Neuronal stem cell (in vitro differentiated cells): ENCODE measurements at regions not wholly inside any gene's neighbourhood (a gene's known extent, or its start where the extent isn't known, plus 50 kb on each side); places are given as distances from the start of the nearest gene placed in this dataset.

Experiments used
- DNase-seq: peaks from one replicate; pipeline ENCODE4 v3.0.0-alpha.2; 2013; ENCODE audit warnings: low spot score
- H2AFZ ChIP-seq: one replicate; pipeline ENCODE4 v1.6.1; 2013; ENCODE audit warnings: mild to moderate bottlenecking, low read length, inconsistent platforms
- H2AK5ac ChIP-seq: 2 replicates; pipeline ENCODE4 v1.6.1; 2013; ENCODE audit warnings: low read depth, mild to moderate bottlenecking, inconsistent platforms, low read length, moderate library complexity, mixed read lengths
- H2BK120ac ChIP-seq: 2 replicates; pipeline ENCODE4 v1.6.1; 2013; ENCODE audit warnings: low read depth, mild to moderate bottlenecking, inconsistent platforms, low read length, moderate library complexity, mixed read lengths
- H2BK12ac ChIP-seq: one replicate; pipeline ENCODE4 v1.6.1; 2013; ENCODE audit warnings: low read length, inconsistent platforms
- H2BK15ac ChIP-seq: 2 replicates; pipeline ENCODE4 v1.6.1; 2013; ENCODE audit warnings: mild to moderate bottlenecking, low read length, inconsistent platforms, mixed read lengths
- H2BK5ac ChIP-seq: one replicate; pipeline ENCODE4 v1.6.1; 2013; ENCODE audit warnings: inconsistent platforms, mild to moderate bottlenecking, low read length, moderate library complexity
- H3K14ac ChIP-seq: one replicate; pipeline ENCODE4 v1.6.1; 2013; ENCODE audit warnings: low read length, inconsistent platforms
- H3K18ac ChIP-seq: 2 replicates; pipeline ENCODE4 v1.6.1; 2013; ENCODE audit warnings: low read length, inconsistent platforms
- H3K23ac ChIP-seq: 2 replicates; pipeline ENCODE4 v1.6.1; 2013; ENCODE audit warnings: low read depth, mild to moderate bottlenecking, mixed read lengths, low read length, inconsistent platforms; ENCODE audit not compliant: poor library complexity
- H3K27ac ChIP-seq: replicated peaks from 3 replicates; pipeline ENCODE4 v1.5.1; 2013; ENCODE audit warnings: low read length, inconsistent platforms
- H3K27me3 ChIP-seq, 3 experiments: 2 replicates each; pipeline ENCODE4 v1.6.1; 2013; ENCODE audit warnings: low read length in 3 of 3, mild to moderate bottlenecking in 2 of 3, inconsistent platforms in 1 of 3, low read depth in 1 of 3, mixed read lengths in 1 of 3, moderate library complexity in 1 of 3; ENCODE audit not compliant: control insufficient read depth in 3 of 3, insufficient read depth in 3 of 3
- H3K36me3 ChIP-seq, 2 donors: replicated peaks in 1 of 2; 2 replicates each; pipeline ENCODE4 v1.6.1; 2013; ENCODE audit warnings: low read length in 2 of 2; ENCODE audit not compliant: control insufficient read depth in 2 of 2, insufficient read depth in 2 of 2
- H3K4ac ChIP-seq: 2 replicates; pipeline ENCODE4 v1.6.1; 2013; ENCODE audit warnings: inconsistent platforms, mild to moderate bottlenecking, low read length, moderate library complexity
- H3K4me1 ChIP-seq, 2 donors: 1 replicate in 1 of 2; 2 replicates in 1 of 2; pipeline ENCODE4 v1.6.1; 2013; ENCODE audit warnings: low read length in 2 of 2, low read depth in 1 of 2; ENCODE audit not compliant: control insufficient read depth in 2 of 2, insufficient read depth in 1 of 2
- H3K4me2 ChIP-seq: one replicate; pipeline ENCODE4 v1.6.1; 2013; ENCODE audit warnings: mild to moderate bottlenecking, low read length, inconsistent platforms; ENCODE audit not compliant: insufficient read depth, poor library complexity, severe bottlenecking
- H3K4me3 ChIP-seq, 2 donors: 2 replicates each; pipeline ENCODE4 v1.5.1; 2013; ENCODE audit warnings: low read length in 2 of 2, mild to moderate bottlenecking in 2 of 2, inconsistent platforms in 1 of 2, moderate library complexity in 1 of 2
- H3K79me1 ChIP-seq: one replicate; pipeline ENCODE4 v1.6.1; 2013; ENCODE audit warnings: low read depth, mild to moderate bottlenecking, inconsistent platforms, low read length, moderate library complexity
- H3K9ac ChIP-seq: one replicate; pipeline ENCODE4 v1.6.1; 2013; ENCODE audit warnings: mild to moderate bottlenecking, low read depth, low read length, inconsistent platforms; ENCODE audit not compliant: poor library complexity
- H3K9me3 ChIP-seq, 2 donors: replicated peaks in 1 of 2; 2 replicates each; pipeline versions ENCODE3 to v1.6.1; 2013; ENCODE audit warnings: low read length in 2 of 2, mild to moderate bottlenecking in 2 of 2, inconsistent platforms in 1 of 2, low read depth in 1 of 2, mixed read lengths in 1 of 2, moderate library complexity in 1 of 2; ENCODE audit not compliant: control insufficient read depth in 2 of 2, insufficient read depth in 1 of 2
- H4K8ac ChIP-seq: one replicate; pipeline ENCODE4 v1.6.1; 2013; ENCODE audit warnings: low read depth, mild to moderate bottlenecking, inconsistent platforms, low read length, moderate library complexity
- H4K91ac ChIP-seq: one replicate; pipeline ENCODE4 v1.6.1; 2013; ENCODE audit warnings: low read length, low read depth, mild to moderate bottlenecking, inconsistent platforms; ENCODE audit not compliant: poor library complexity
- WGBS, 2 donors: extraction: QIAGEN DNeasy Blood & Tissue Kit; methylation state at CpG; one replicate each; pipeline ENCODE4 v1.1.7; 2013; ENCODE audit warnings: missing lambda C conversion rate in 2 of 2, mixed read lengths in 1 of 2; ENCODE audit not compliant: insufficient read length in 2 of 2, insufficient replicate concordance in 1 of 2; ENCODE audit errors: extremely low coverage in 2 of 2; 5-methylcytosine and 5-hydroxymethylcytosine counted together

- H2BK12ac ChIP-seq: no peak overlapping the region
- H3K79me1 ChIP-seq: no peaks in the 10 kb centered on the region
- no peak overlapping the region for H3K4me3 ChIP-seq
- no peak overlapping the region for H3K4ac ChIP-seq
- no peak overlapping the region for H2BK15ac ChIP-seq
- H3K18ac ChIP-seq: no peak overlapping the region
- H3K14ac ChIP-seq: no peak overlapping the region
- no peak overlapping the region for H2BK5ac ChIP-seq
- H4K91ac ChIP-seq: no peak overlapping the region
- peaks cover 0 to 6% (median 0%) of the 10 kb centered on the region in 3 experiments for H3K27me3 ChIP-seq
- no peaks in the 10 kb centered on the region for H3K36me3 ChIP-seq
- peaks cover 0 to 8% of the 10 kb centered on the region in 2 donors for H3K9me3 ChIP-seq
- no peak overlapping the region for H2AK5ac ChIP-seq
- H4K8ac ChIP-seq: no peak overlapping the region
- H2BK120ac ChIP-seq: no peak overlapping the region
- no peak for DNase-seq
- no peak overlapping the region for H3K4me2 ChIP-seq
- no CpG with 5 or more reads among the region's 7 CpGs for WGBS, 2 donors
- no peak overlapping the region for H3K9ac ChIP-seq
- H3K4me1 ChIP-seq: peaks cover 6 to 9% of the 10 kb centered on the region in 2 donors
- no peak overlapping the region for H3K27ac ChIP-seq
- H2AFZ ChIP-seq: no peak overlapping the region
- H3K23ac ChIP-seq: no peak overlapping the region
Measured at GRCh38 chr2:37871456-37872191, 53.5 kb upstream of the RMDN2 start.

- no peaks in the 10 kb centered on the region for H3K79me1 ChIP-seq
- peaks cover 0 to 8% of the 10 kb centered on the region in 2 donors for H3K9me3 ChIP-seq
- no peak overlapping the region for H3K18ac ChIP-seq
- H3K4me1 ChIP-seq: peaks cover 5 to 7% of the 10 kb centered on the region in 2 donors
- H2AFZ ChIP-seq: no peak overlapping the region
- no peak for DNase-seq
- no peak overlapping the region for H2BK120ac ChIP-seq
- H2AK5ac ChIP-seq: no peak overlapping the region
- H3K36me3 ChIP-seq: no peaks in the 10 kb centered on the region
- H2BK5ac ChIP-seq: no peak overlapping the region
- no peak overlapping the region for H3K4me3 ChIP-seq
- no peak overlapping the region for H2BK12ac ChIP-seq
- H2BK15ac ChIP-seq: no peak overlapping the region
- H3K27me3 ChIP-seq: peaks cover 0 to 4% (median 0%) of the 10 kb centered on the region in 3 experiments
- H3K4ac ChIP-seq: no peak overlapping the region
- no peak overlapping the region for H4K91ac ChIP-seq
- no peak overlapping the region for H3K14ac ChIP-seq
- H3K4me2 ChIP-seq: no peak overlapping the region
- H4K8ac ChIP-seq: no peak overlapping the region
- H3K27ac ChIP-seq: no peak overlapping the region
- H3K23ac ChIP-seq: no peak overlapping the region
- WGBS, 2 donors: no CpG with 5 or more reads among the region's 5 CpGs
- no peak overlapping the region for H3K9ac ChIP-seq
Measured at GRCh38 chr2:37872192-37872750, 52.8 kb upstream of the RMDN2 start.

GRCh38 chr2:37873229-37873628, 51.9 kb upstream of the RMDN2 start:
- Histone ChIP-seq H3K4me2 (no peak overlapping the region), H2BK120ac (no peak overlapping the region), H2AK5ac (no peak overlapping the region), H3K14ac (no peak overlapping the region), H2BK15ac (no peak overlapping the region), H3K79me1 (no peaks in the 10 kb centered on the region), H3K4me3 (no peak overlapping the region), H3K18ac (no peak overlapping the region), H3K27me3 (peaks cover 0 to 4% (median 0%) of the 10 kb centered on the region in 3 experiments), H3K4ac (no peak overlapping the region), H2BK12ac (no peak overlapping the region), H3K9me3 (peaks cover 0 to 5% of the 10 kb centered on the region in 2 donors), H2BK5ac (no peak overlapping the region), H4K91ac (no peak overlapping the region), H2AFZ (peak overlapping the region; percentile 66), H4K8ac (no peak overlapping the region), H3K27ac (no peak overlapping the region), H3K4me1 (peaks cover 5 to 7% of the 10 kb centered on the region in 2 donors), H3K9ac (no peak overlapping the region), H3K23ac (no peak overlapping the region), H3K36me3 (no peaks in the 10 kb centered on the region)
- DNase-seq: no peak
- no CpG with 5 or more reads among the region's 3 CpGs for WGBS, 2 donors

- WGBS, 2 donors: no CpG with 5 or more reads among the region's 7 CpGs
- peaks cover 0 to 5% of the 10 kb centered on the region in 2 donors for H3K9me3 ChIP-seq
Measured at GRCh38 chr2:37873749-37874330, 51.2 kb upstream of the RMDN2 start.

More at GRCh38 chr2:37873749-37874330, 51.2 kb upstream of the RMDN2 start:
- peaks cover 5 to 7% of the 10 kb centered on the region in 2 donors for H3K4me1 ChIP-seq
- H3K27ac ChIP-seq: no peak overlapping the region
- H3K4ac ChIP-seq: no peak overlapping the region
- no peak overlapping the region for H3K4me2 ChIP-seq
- no peak overlapping the region for H3K14ac ChIP-seq
- H2BK12ac ChIP-seq: no peak overlapping the region
- H4K91ac ChIP-seq: no peak overlapping the region
- H3K18ac ChIP-seq: no peak overlapping the region
- no peak overlapping the region for H2AK5ac ChIP-seq
- no peak overlapping the region for H2BK5ac ChIP-seq
- no peaks in the 10 kb centered on the region for H3K27me3 ChIP-seq
- no peak overlapping the region for H2AFZ ChIP-seq
- H2BK120ac ChIP-seq: no peak overlapping the region
- H2BK15ac ChIP-seq: no peak overlapping the region
- H3K79me1 ChIP-seq: no peaks in the 10 kb centered on the region
- no peak overlapping the region for H4K8ac ChIP-seq
- no peak overlapping the region for H3K9ac ChIP-seq
- no peaks in the 10 kb centered on the region for H3K36me3 ChIP-seq
- no peak overlapping the region for H3K4me3 ChIP-seq
- H3K23ac ChIP-seq: no peak overlapping the region
- no peak for DNase-seq
